AML-193 (cell line): ENCODE measurements at regions not wholly inside any gene's neighbourhood (a gene's known extent, or its start where the extent isn't known, plus 50 kb on each side); places are given as distances from the start of the nearest gene placed in this dataset.
"Not testable (repeated sequence)": the region's sequence is repeated elsewhere in the genome, so short reads cannot be mapped to it uniquely, and the experiment has no call there.

Experiments used
- DNase-seq, 2 experiments: peaks; one replicate each; lab custom pipeline; 2025; lab: John Stamatoyannopoulos, UW

GRCh38 chr18:40132438-40132837, 1822.6 kb upstream of the PIK3C3 start:
- not testable (repeated sequence) for DNase-seq

GRCh38 chr18:40124107-40124506, 1830.9 kb upstream of the PIK3C3 start:
- DNase-seq = no peak

- DNase-seq = no peak
These were observed 1834.1 kb upstream of the PIK3C3 start for GRCh38 chr18:40120796-40121391.

GRCh38 chr18:40120356-40120755, 1834.7 kb upstream of the PIK3C3 start:
- no peak for DNase-seq

GRCh38 chr18:40119581-40119980, 1835.5 kb upstream of the PIK3C3 start:
- not testable (repeated sequence) for DNase-seq

- no peak for DNase-seq
These were observed 1844.6 kb upstream of the PIK3C3 start for GRCh38 chr18:40110455-40110854.

GRCh38 chr18:40109252-40110049, 1845.6 kb upstream of the PIK3C3 start:
- no peak for DNase-seq

GRCh38 chr18:40108596-40108995, 1846.4 kb upstream of the PIK3C3 start:
- DNase-seq = no peak

GRCh38 chr18:40102903-40103302, 1852.1 kb upstream of the PIK3C3 start:
- no peak for DNase-seq

- no peak for DNase-seq
These were observed 1855.4 kb upstream of the PIK3C3 start for GRCh38 chr18:40099641-40100040.

- no peak for DNase-seq
These were observed 1858.4 kb upstream of the PIK3C3 start for GRCh38 chr18:40096675-40097074.

GRCh38 chr18:40094441-40094840, 1860.6 kb upstream of the PIK3C3 start:
- no peak for DNase-seq

GRCh38 chr18:40088130-40088529, 1866.9 kb upstream of the PIK3C3 start:
- DNase-seq = no peak

GRCh38 chr18:40079786-40080185, 1875.2 kb upstream of the PIK3C3 start:
- no peak for DNase-seq

GRCh38 chr18:40075616-40076015, 1879.4 kb upstream of the PIK3C3 start:
- no peak for DNase-seq

GRCh38 chr18:40072761-40073160, 1882.3 kb upstream of the PIK3C3 start:
- DNase-seq = no peak

- no peak for DNase-seq
These were observed 1888.7 kb upstream of the PIK3C3 start for GRCh38 chr18:40066368-40066767.

- no peak for DNase-seq
These were observed 1891.5 kb upstream of the PIK3C3 start for GRCh38 chr18:40063488-40063887.

- DNase-seq = no peak
These were observed 1893.9 kb upstream of the PIK3C3 start for GRCh38 chr18:40061086-40061485.

GRCh38 chr18:40060562-40060961, 1894.5 kb upstream of the PIK3C3 start:
- DNase-seq = no peak

- no peak for DNase-seq
These were observed 1896.0 kb upstream of the PIK3C3 start for GRCh38 chr18:40058811-40059570.

GRCh38 chr18:40056079-40056692, 1898.8 kb upstream of the PIK3C3 start:
- no peak for DNase-seq
